ENCODE measurements at regions not wholly inside any gene's neighbourhood (a gene's known extent, or its start where the extent isn't known, plus 50 kb on each side); places are given as distances from the start of the nearest gene placed in this dataset.

GRCh38 chr5:143658956-143659355 is 153.0 kb upstream of the HMHB1 start:
- Histone ChIP-seq H3K9ac (ENCODE audit: low read length) (no peak overlapping the region), H3K36me3 (replicated peaks; ENCODE audit: insufficient read depth, low read length) (no peaks in the 10 kb centered on the region), H3F3A (ENCODE audit: insufficient read depth, low read length) (no peaks in the 10 kb centered on the region), H3K4me2 (ENCODE audit: low read depth, low read length) (no peak overlapping the region), H3K79me2 (ENCODE audit: low read length) (no peaks in the 10 kb centered on the region), H3K27me3 (replicated peaks; ENCODE audit: insufficient read depth, low read length) (no peaks in the 10 kb centered on the region), H4K20me1 (ENCODE audit: insufficient read depth, low read length) (no peaks in the 10 kb centered on the region), H3K9me2 (replicated peaks; ENCODE audit: insufficient read depth, low read length) (no peaks in the 10 kb centered on the region), H3K4me3 (ENCODE audit: low read length) (no peak overlapping the region), H2AFZ (ENCODE audit: low read length) (no peak overlapping the region), H3K27ac (ENCODE audit: low read length) (no peak overlapping the region), H3K4me1 (ENCODE audit: low read length) (no peaks in the 10 kb centered on the region), H3K9me3 (replicated peaks; ENCODE audit: insufficient read depth, low read length) (no peaks in the 10 kb centered on the region)
- TF ChIP-seq EZH2 (optimal IDR thresholded peaks at IDR 0.05; ENCODE audit: low read depth, low read length) (no peak), EZH2phosphoT487 (IDR thresholded peaks at IDR 0.05; ENCODE audit: low read length) (no peak), CTCF (IDR thresholded peaks at IDR 0.05; ENCODE audit: low read length) (no peak)
- no peak for DNase-seq

GRCh38 chr5:143657647-143658285 is 154.2 kb upstream of the HMHB1 start:
- Histone ChIP-seq H3K9ac (ENCODE audit: low read length) (no peak overlapping the region), H3K27ac (ENCODE audit: low read length) (no peak overlapping the region), H3K79me2 (ENCODE audit: low read length) (no peaks in the 10 kb centered on the region), H3K36me3 (replicated peaks; ENCODE audit: insufficient read depth, low read length) (no peaks in the 10 kb centered on the region), H3K9me3 (replicated peaks; ENCODE audit: insufficient read depth, low read length) (no peaks in the 10 kb centered on the region), H3K27me3 (replicated peaks; ENCODE audit: insufficient read depth, low read length) (no peaks in the 10 kb centered on the region), H3F3A (ENCODE audit: insufficient read depth, low read length) (no peaks in the 10 kb centered on the region), H3K4me1 (ENCODE audit: low read length) (no peaks in the 10 kb centered on the region), H3K4me2 (ENCODE audit: low read depth, low read length) (no peak overlapping the region), H3K9me2 (replicated peaks; ENCODE audit: insufficient read depth, low read length) (no peaks in the 10 kb centered on the region), H2AFZ (ENCODE audit: low read length) (no peak overlapping the region), H3K4me3 (ENCODE audit: low read length) (no peak overlapping the region), H4K20me1 (ENCODE audit: insufficient read depth, low read length) (no peaks in the 10 kb centered on the region)
- TF ChIP-seq CTCF (IDR thresholded peaks at IDR 0.05; ENCODE audit: low read length) = no peak
- no peak for TF ChIP-seq EZH2phosphoT487 (IDR thresholded peaks at IDR 0.05; ENCODE audit: low read length)
- no peak for TF ChIP-seq EZH2 (optimal IDR thresholded peaks at IDR 0.05; ENCODE audit: low read depth, low read length)
- no peak for DNase-seq

GRCh38 chr5:143653766-143654282 is 158.1 kb upstream of the HMHB1 start:
- Histone ChIP-seq H3K9me2 (replicated peaks; ENCODE audit: insufficient read depth, low read length) (no peaks in the 10 kb centered on the region), H3K9ac (ENCODE audit: low read length) (no peak overlapping the region), H4K20me1 (ENCODE audit: insufficient read depth, low read length) (no peaks in the 10 kb centered on the region), H2AFZ (ENCODE audit: low read length) (no peak overlapping the region), H3F3A (ENCODE audit: insufficient read depth, low read length) (no peaks in the 10 kb centered on the region), H3K9me3 (replicated peaks; ENCODE audit: insufficient read depth, low read length) (no peaks in the 10 kb centered on the region), H3K27ac (ENCODE audit: low read length) (no peak overlapping the region), H3K79me2 (ENCODE audit: low read length) (no peaks in the 10 kb centered on the region), H3K27me3 (replicated peaks; ENCODE audit: insufficient read depth, low read length) (no peaks in the 10 kb centered on the region), H3K4me1 (ENCODE audit: low read length) (peaks cover 8% of the 10 kb centered on the region), H3K4me2 (ENCODE audit: low read depth, low read length) (no peak overlapping the region), H3K4me3 (ENCODE audit: low read length) (no peak overlapping the region), H3K36me3 (replicated peaks; ENCODE audit: insufficient read depth, low read length) (no peaks in the 10 kb centered on the region)
- TF ChIP-seq EZH2 (optimal IDR thresholded peaks at IDR 0.05; ENCODE audit: low read depth, low read length) (no peak), EZH2phosphoT487 (IDR thresholded peaks at IDR 0.05; ENCODE audit: low read length) (no peak), CTCF (IDR thresholded peaks at IDR 0.05; ENCODE audit: low read length) (no peak)
- DNase-seq = no peak

Data from MM.1S (cell line).